ENCODE measurements at regions not wholly inside any gene's neighbourhood (a gene's known extent, or its start where the extent isn't known, plus 50 kb on each side); places are given as distances from the start of the nearest gene placed in this dataset.
A peak's percentile ranks its signal among the peaks of the same experiment; 100 is the strongest.
"Not testable (repeated sequence)": the region's sequence is repeated elsewhere in the genome, so short reads cannot be mapped to it uniquely, and the experiment has no call there.

- no peak for TF ChIP-seq POLR2AphosphoS5 (IDR thresholded peaks at IDR 0.05; ENCODE audit: borderline replicate concordance, low read depth, low read length)
- no peak for TF ChIP-seq EZH2 (IDR thresholded peaks at IDR 0.05)
- no peak for TF ChIP-seq FOXP2 (optimal IDR thresholded peaks at IDR 0.05; ENCODE audit: control extremely low read depth, extremely low read length, insufficient read depth)
- no peaks in the 10 kb centered on the region for H3K36me3 ChIP-seq (ENCODE audit: insufficient read depth, low read length)
- H3K9ac ChIP-seq (ENCODE audit: insufficient read length): no peak overlapping the region
- no peaks in the 10 kb centered on the region for H3K9me3 ChIP-seq (ENCODE audit: low read depth, low read length)
- no peak overlapping the region for H3K27ac ChIP-seq
- DNase-seq (ENCODE audit: low read depth, low spot score): no peak
- no peak overlapping the region for H3K4me3 ChIP-seq
Observed at GRCh38 chr6:84943905-84944304, 179.5 kb upstream of the TBX18 start.

- H3K4me3 ChIP-seq; H3K9me3 ChIP-seq (ENCODE audit: low read depth, low read length); H3K27ac ChIP-seq; H3K9ac ChIP-seq (ENCODE audit: insufficient read length); DNase-seq (ENCODE audit: low read depth, low spot score); H3K36me3 ChIP-seq (ENCODE audit: insufficient read depth, low read length): not testable (repeated sequence)
Observed at GRCh38 chr6:84941609-84942008, 177.2 kb upstream of the TBX18 start.

- H3K36me3 ChIP-seq (ENCODE audit: insufficient read depth, low read length): no peaks in the 10 kb centered on the region
- no peak overlapping the region for H3K27ac ChIP-seq
- no peak overlapping the region for H3K9ac ChIP-seq (ENCODE audit: insufficient read length)
- H3K9me3 ChIP-seq (ENCODE audit: low read depth, low read length): no peaks in the 10 kb centered on the region
- no peak for DNase-seq (ENCODE audit: low read depth, low spot score)
- H3K4me3 ChIP-seq: no peak overlapping the region
- TF ChIP-seq POLR2AphosphoS5 (IDR thresholded peaks at IDR 0.05; ENCODE audit: borderline replicate concordance, low read depth, low read length): no peak
- TF ChIP-seq FOXP2 (optimal IDR thresholded peaks at IDR 0.05; ENCODE audit: control extremely low read depth, extremely low read length, insufficient read depth): no peak
- TF ChIP-seq EZH2 (IDR thresholded peaks at IDR 0.05): no peak
Observed at GRCh38 chr6:84929212-84929611, 164.8 kb upstream of the TBX18 start.

- DNase-seq (ENCODE audit: low read depth, low spot score): no peak
- TF ChIP-seq POLR2AphosphoS5 (IDR thresholded peaks at IDR 0.05; ENCODE audit: borderline replicate concordance, low read depth, low read length) (no peak), EZH2 (IDR thresholded peaks at IDR 0.05) (no peak), FOXP2 (optimal IDR thresholded peaks at IDR 0.05; ENCODE audit: control extremely low read depth, extremely low read length, insufficient read depth) (no peak)
- Histone ChIP-seq H3K36me3 (ENCODE audit: insufficient read depth, low read length) (no peaks in the 10 kb centered on the region), H3K27ac (no peak overlapping the region), H3K4me3 (no peak overlapping the region), H3K9me3 (ENCODE audit: low read depth, low read length) (no peaks in the 10 kb centered on the region), H3K9ac (ENCODE audit: insufficient read length) (no peak overlapping the region)
Observed at GRCh38 chr6:84927551-84927950, 163.2 kb upstream of the TBX18 start.

GRCh38 chr6:84926189-84927155, 162.1 kb upstream of the TBX18 start:
- H3K4me3 ChIP-seq: no peak overlapping the region
- H3K27ac ChIP-seq: no peak overlapping the region; the same call in 1 of the 2 replicates
- H3K36me3 ChIP-seq (ENCODE audit: insufficient read depth, low read length): no peaks in the 10 kb centered on the region
- TF ChIP-seq EZH2 (IDR thresholded peaks at IDR 0.05) (no peak), POLR2AphosphoS5 (IDR thresholded peaks at IDR 0.05; ENCODE audit: borderline replicate concordance, low read depth, low read length) (no peak; the same call in 1 of the 2 replicates), FOXP2 (optimal IDR thresholded peaks at IDR 0.05; ENCODE audit: control extremely low read depth, extremely low read length, insufficient read depth) (no peak)
- H3K9me3 ChIP-seq (ENCODE audit: low read depth, low read length): no peaks in the 10 kb centered on the region
- DNase-seq (ENCODE audit: low read depth, low spot score): peak; percentile 81
- H3K9ac ChIP-seq (ENCODE audit: insufficient read length): no peak overlapping the region

- TF ChIP-seq POLR2AphosphoS5 (IDR thresholded peaks at IDR 0.05; ENCODE audit: borderline replicate concordance, low read depth, low read length) (no peak), EZH2 (IDR thresholded peaks at IDR 0.05) (no peak), FOXP2 (optimal IDR thresholded peaks at IDR 0.05; ENCODE audit: control extremely low read depth, extremely low read length, insufficient read depth) (no peak)
- no peak overlapping the region for H3K4me3 ChIP-seq
- no peaks in the 10 kb centered on the region for H3K9me3 ChIP-seq (ENCODE audit: low read depth, low read length)
- H3K27ac ChIP-seq: no peak overlapping the region
- no peaks in the 10 kb centered on the region for H3K36me3 ChIP-seq (ENCODE audit: insufficient read depth, low read length)
- no peak for DNase-seq (ENCODE audit: low read depth, low spot score)
- H3K9ac ChIP-seq (ENCODE audit: insufficient read length): no peak overlapping the region
Observed at GRCh38 chr6:84921891-84922290, 157.5 kb upstream of the TBX18 start.

- Histone ChIP-seq H3K27ac (no peak overlapping the region), H3K36me3 (ENCODE audit: insufficient read depth, low read length) (no peaks in the 10 kb centered on the region), H3K9me3 (ENCODE audit: low read depth, low read length) (no peaks in the 10 kb centered on the region), H3K4me3 (no peak overlapping the region), H3K9ac (ENCODE audit: insufficient read length) (no peak overlapping the region)
- TF ChIP-seq EZH2 (IDR thresholded peaks at IDR 0.05) (no peak), POLR2AphosphoS5 (IDR thresholded peaks at IDR 0.05; ENCODE audit: borderline replicate concordance, low read depth, low read length) (no peak), FOXP2 (optimal IDR thresholded peaks at IDR 0.05; ENCODE audit: control extremely low read depth, extremely low read length, insufficient read depth) (no peak)
- DNase-seq (ENCODE audit: low read depth, low spot score): no peak
Observed at GRCh38 chr6:84920021-84920420, 155.6 kb upstream of the TBX18 start.

GRCh38 chr6:84916704-84917103, 152.3 kb upstream of the TBX18 start:
- no peaks in the 10 kb centered on the region for H3K9me3 ChIP-seq (ENCODE audit: low read depth, low read length)
- no peaks in the 10 kb centered on the region for H3K36me3 ChIP-seq (ENCODE audit: insufficient read depth, low read length)
- no peak overlapping the region for H3K4me3 ChIP-seq
- TF ChIP-seq POLR2AphosphoS5 (IDR thresholded peaks at IDR 0.05; ENCODE audit: borderline replicate concordance, low read depth, low read length) (no peak), EZH2 (IDR thresholded peaks at IDR 0.05) (no peak), FOXP2 (optimal IDR thresholded peaks at IDR 0.05; ENCODE audit: control extremely low read depth, extremely low read length, insufficient read depth) (no peak)
- H3K9ac ChIP-seq (ENCODE audit: insufficient read length): no peak overlapping the region
- no peak overlapping the region for H3K27ac ChIP-seq
- no peak for DNase-seq (ENCODE audit: low read depth, low spot score)
